AG09309 (cell line): ENCODE measurements at regions not wholly inside any gene's neighbourhood (a gene's known extent, or its start where the extent isn't known, plus 50 kb on each side); places are given as distances from the start of the nearest gene placed in this dataset.
"Not testable (repeated sequence)": the region's sequence is repeated elsewhere in the genome, so short reads cannot be mapped to it uniquely, and the experiment has no call there.

Experiments used
- DNase-seq: peaks from one replicate; pipeline ENCODE4 v3.0.0-alpha.2; 2010; ENCODE audit warnings: low read depth
- H3K4me3 ChIP-seq: 2 replicates; pipeline ENCODE4 v1.5.1; 2011; ENCODE audit warnings: mild to moderate bottlenecking, low read depth, low read length, moderate library complexity; ENCODE audit not compliant: control insufficient read depth
- TF ChIP-seq, protein P1 (sequence below): IDR thresholded peaks from 2 replicates; pipeline ENCODE4 v1.5.1; 2011; ENCODE audit warnings: mild to moderate bottlenecking, low read depth, low read length, inconsistent platforms; ENCODE audit not compliant: insufficient read depth, control insufficient read depth; ENCODE audit errors: missing control alignments

DNA sequence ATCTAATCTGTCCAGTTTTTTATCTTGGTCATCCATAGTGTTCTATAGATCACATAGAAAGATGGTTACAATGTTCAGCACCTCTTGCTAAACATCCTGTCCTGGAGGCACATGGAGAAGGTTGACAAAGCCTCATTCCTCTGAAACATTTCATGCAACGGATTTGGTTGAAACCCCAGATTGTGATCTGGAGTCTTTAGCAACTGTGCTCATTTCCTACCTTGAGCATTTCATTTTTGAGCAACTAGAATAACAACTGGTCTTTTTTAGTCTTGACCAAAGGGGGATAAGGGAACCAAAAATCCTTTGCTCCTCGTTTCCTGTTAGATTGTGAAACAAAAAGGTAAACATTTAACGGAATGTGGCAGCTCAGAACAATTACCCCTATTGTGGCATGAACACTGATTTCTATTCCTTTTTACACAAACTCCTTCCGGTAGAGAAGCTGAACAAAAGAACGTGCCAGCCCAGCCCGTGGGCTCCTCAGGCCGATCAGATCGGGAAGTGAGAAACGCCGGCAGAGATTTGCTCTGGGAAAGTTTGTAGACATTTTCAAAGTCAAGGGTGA lies 94.7 kb upstream of the ERRFI1 start:
- no peak overlapping the region for H3K4me3 ChIP-seq
- TF ChIP-seq, protein P1, sequence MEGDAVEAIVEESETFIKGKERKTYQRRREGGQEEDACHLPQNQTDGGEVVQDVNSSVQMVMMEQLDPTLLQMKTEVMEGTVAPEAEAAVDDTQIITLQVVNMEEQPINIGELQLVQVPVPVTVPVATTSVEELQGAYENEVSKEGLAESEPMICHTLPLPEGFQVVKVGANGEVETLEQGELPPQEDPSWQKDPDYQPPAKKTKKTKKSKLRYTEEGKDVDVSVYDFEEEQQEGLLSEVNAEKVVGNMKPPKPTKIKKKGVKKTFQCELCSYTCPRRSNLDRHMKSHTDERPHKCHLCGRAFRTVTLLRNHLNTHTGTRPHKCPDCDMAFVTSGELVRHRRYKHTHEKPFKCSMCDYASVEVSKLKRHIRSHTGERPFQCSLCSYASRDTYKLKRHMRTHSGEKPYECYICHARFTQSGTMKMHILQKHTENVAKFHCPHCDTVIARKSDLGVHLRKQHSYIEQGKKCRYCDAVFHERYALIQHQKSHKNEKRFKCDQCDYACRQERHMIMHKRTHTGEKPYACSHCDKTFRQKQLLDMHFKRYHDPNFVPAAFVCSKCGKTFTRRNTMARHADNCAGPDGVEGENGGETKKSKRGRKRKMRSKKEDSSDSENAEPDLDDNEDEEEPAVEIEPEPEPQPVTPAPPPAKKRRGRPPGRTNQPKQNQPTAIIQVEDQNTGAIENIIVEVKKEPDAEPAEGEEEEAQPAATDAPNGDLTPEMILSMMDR, result no peak
- DNase-seq, result no peak

DNA sequence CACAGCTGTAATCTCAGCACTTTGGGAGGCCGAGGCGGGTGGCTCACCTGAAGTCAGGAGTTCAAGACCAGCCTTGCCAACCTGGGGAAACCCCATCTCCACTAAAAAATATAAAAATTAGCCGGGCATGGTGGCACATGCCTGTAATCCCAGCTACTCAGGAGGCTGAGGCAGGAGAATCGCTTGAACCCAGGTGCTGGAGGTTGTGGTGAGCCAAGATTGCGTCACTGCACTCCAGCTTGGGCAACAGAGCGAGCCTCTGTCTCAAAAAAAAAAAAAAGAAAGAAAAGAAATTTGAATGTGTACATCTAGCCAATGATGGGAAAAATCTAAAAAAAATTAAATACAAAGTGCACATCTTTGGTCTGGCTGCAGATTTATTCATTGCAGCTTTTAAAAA lies 92.6 kb upstream of the ERRFI1 start:
- not testable (repeated sequence) for DNase-seq, H3K4me3 ChIP-seq

DNA sequence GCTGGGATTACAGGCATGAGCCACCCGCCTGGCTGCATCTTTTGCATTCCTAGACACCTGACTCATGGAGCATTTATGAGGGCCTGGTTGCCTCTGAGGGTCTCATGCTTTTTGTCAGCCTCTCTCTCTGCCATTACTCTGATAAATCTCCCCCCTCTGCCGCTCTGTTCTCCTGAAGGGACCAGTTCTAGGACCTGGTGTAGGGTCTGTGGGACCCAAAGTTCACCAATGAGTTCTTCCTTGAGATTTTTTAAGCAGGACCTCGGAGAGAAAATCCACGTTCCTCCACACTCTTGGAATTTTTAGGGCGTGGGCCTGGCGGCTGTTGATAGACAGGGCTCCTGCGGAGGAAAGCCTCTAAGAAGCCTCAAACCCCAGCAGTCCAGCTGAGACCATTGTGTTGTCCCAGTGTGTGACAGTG lies 91.9 kb upstream of the ERRFI1 start:
- no peak overlapping the region for H3K4me3 ChIP-seq
- DNase-seq, result no peak
- TF ChIP-seq, protein P1, result no peak

DNA sequence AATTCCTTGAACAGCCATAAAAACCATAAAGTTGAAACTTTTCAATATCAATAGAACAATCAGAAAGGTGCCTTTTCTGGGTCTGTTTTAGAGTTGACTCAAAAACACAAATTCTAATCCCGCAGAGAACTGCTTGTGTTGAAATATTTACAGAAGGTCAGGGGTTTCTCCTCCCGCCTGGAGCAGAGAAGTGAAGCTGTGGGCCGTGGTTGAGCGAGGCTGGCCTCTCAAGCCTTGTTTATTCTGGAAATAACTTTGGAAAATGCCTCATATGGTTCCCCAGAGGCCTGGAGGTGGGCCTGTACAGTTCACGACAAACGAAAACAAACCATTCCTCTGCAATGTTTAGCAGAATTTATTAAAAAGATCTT lies 90.8 kb upstream of the ERRFI1 start:
- DNase-seq, result no peak
- TF ChIP-seq, protein P1, result no peak
- no peak overlapping the region for H3K4me3 ChIP-seq

DNA sequence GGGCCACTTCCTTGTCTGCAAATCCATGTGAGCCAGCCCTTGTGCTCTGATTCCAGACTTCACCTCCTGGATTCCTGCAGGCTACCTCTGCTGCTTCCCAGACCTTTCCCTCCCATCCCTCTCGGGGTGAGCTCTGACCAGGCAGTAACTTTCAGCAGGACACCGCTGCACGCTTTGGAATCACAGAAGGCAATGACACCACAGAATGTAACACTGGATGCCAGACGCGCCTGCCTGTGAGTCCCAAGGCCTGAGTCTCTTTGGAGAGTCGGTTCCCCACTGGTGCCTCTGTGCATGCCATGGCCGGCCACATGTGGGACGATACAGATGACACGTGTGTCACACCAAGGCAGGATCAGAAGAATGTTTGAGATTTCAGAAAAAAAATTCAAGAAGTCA lies 89.7 kb upstream of the ERRFI1 start:
- no peak for DNase-seq
- H3K4me3 ChIP-seq, result no peak overlapping the region
- TF ChIP-seq, protein P1, result no peak

DNA sequence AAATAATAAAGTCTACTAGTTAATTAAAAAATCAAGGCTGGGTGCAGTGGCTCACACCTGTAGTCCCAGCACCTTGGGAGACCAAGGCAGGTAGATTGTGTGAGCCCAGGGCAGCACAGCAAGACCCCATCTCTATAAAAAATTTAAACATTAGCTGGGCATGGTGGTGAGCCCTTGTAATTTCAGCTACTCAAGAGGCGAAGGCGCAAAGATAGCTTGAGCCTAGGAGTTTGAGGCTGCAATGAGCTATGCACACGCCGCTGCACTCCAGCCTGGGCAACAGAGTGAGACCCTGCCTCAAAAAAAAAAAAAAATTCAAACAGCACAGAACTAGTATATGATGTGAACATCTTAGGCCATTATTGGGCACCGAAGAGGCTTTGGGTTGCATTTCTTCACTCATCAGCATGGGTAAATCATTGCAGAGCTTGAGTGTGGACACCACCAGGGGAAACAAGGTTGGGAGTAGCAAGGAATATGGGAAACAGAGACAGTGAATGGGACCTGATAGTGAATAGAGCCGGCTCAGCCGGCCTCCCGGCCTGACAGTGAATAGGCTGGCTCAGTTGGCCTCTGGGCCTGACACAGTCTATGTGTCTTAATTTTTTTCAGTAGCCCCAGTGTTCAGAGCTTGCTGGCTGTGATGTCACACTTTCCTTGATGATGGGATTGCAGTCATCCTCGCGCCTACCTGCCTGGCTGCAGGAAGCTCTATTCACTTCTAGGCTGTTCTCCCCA lies 89.1 kb upstream of the ERRFI1 start:
- no peak overlapping the region for H3K4me3 ChIP-seq
- no peak for DNase-seq
- TF ChIP-seq, protein P1, result no peak
